ENCODE measurements at regions not wholly inside any gene's neighbourhood (a gene's known extent, or its start where the extent isn't known, plus 50 kb on each side); places are given as distances from the start of the nearest gene placed in this dataset.

DNA sequence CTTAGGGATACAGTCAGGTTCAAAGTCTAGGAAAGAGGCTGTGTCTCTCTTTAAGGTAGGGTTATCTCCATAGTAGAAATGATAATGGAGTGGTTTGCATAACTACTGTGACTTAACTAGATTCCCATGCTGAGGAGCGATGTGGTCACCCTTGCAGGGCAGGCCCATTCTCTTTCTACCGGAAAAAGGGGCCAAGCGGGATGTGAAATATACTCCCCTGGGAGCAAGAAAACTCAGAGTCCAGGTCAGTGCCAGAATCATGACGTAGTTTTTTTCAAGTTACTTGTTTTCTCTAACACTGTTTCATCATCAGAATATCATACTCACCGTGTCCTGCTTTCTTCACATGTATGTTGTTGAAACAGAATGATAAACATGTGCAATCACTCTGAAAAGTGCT is 649.0 kb upstream of the ANKRD30A start:
- Mint-ChIP-seq H3K9me3 (ENCODE audit: insufficient read depth) (no peaks in the 10 kb centered on the region), H3K27ac (no peak overlapping the region), H3K4me3 (no peak overlapping the region), H3K27me3 (no peaks in the 10 kb centered on the region), H3K4me1 (no peaks in the 10 kb centered on the region)
- ChIA-PET CTCF (no interaction called here), POLR2A (no interaction called here)
- Histone ChIP-seq H3K4me2 (replicated peaks; ENCODE audit: low read depth, low read length, poor library complexity, severe bottlenecking) (no peak overlapping the region), H3K27me3 (replicated peaks in 1 of 4; ENCODE audit: control extremely low read depth in 1 of 4, control insufficient read depth in 3 of 4, insufficient read depth in 4 of 4, low read length in 3 of 4) (no peaks in the 10 kb centered on the region), H3K9ac (ENCODE audit: low read length) (no peak overlapping the region), H3K9me3 (ENCODE audit: control extremely low read depth in 1 of 3, control insufficient read depth in 2 of 3, insufficient read depth in 1 of 3, low read length in 2 of 3) (no peaks in the 10 kb centered on the region), H3K4me3 (ENCODE audit: control extremely low read depth in 1 of 5, extremely low read depth in 1 of 5, insufficient read depth in 1 of 5, low read depth in 2 of 5, low read length in 4 of 5) (no peak overlapping the region), H4K20me1 (ENCODE audit: control insufficient read depth, insufficient read depth, low read length, poor library complexity, severe bottlenecking) (no peaks in the 10 kb centered on the region), H3K27ac (ENCODE audit: low read length in 2 of 2) (no peak overlapping the region), H2AFZ (ENCODE audit: insufficient read depth, low read depth, low read length, poor library complexity, severe bottlenecking) (no peak overlapping the region), H3K79me2 (ENCODE audit: control insufficient read depth, insufficient read depth, low read length) (no peaks in the 10 kb centered on the region), H3K36me3 (replicated peaks in 1 of 2; ENCODE audit: control extremely low read depth in 1 of 2, control insufficient read depth in 1 of 2, extremely low read depth in 1 of 2, insufficient read depth in 2 of 2, low read length in 1 of 2) (no peaks in the 10 kb centered on the region), H3K4me1 (ENCODE audit: control insufficient read depth in 2 of 2, insufficient read depth in 2 of 2, low read length in 2 of 2) (no peaks in the 10 kb centered on the region)
- no peak for DNase-seq
- TF ChIP-seq, protein P1, sequence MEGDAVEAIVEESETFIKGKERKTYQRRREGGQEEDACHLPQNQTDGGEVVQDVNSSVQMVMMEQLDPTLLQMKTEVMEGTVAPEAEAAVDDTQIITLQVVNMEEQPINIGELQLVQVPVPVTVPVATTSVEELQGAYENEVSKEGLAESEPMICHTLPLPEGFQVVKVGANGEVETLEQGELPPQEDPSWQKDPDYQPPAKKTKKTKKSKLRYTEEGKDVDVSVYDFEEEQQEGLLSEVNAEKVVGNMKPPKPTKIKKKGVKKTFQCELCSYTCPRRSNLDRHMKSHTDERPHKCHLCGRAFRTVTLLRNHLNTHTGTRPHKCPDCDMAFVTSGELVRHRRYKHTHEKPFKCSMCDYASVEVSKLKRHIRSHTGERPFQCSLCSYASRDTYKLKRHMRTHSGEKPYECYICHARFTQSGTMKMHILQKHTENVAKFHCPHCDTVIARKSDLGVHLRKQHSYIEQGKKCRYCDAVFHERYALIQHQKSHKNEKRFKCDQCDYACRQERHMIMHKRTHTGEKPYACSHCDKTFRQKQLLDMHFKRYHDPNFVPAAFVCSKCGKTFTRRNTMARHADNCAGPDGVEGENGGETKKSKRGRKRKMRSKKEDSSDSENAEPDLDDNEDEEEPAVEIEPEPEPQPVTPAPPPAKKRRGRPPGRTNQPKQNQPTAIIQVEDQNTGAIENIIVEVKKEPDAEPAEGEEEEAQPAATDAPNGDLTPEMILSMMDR (IDR thresholded peaks at IDR 0.05) = no peak
- TF ChIP-seq EZH2 (IDR thresholded peaks at IDR 0.05; ENCODE audit: borderline replicate concordance, insufficient read depth, low read depth, low read length, poor library complexity, severe bottlenecking) = no peak
- ATAC-seq (ENCODE audit: low read depth) = no peak
- WGBS (ENCODE audit: insufficient coverage) = 100% methylated on average over 1 of the region's 5 CpGs
- intact Hi-C loops (cut with micrococcal nuclease) = no loop called here

DNA sequence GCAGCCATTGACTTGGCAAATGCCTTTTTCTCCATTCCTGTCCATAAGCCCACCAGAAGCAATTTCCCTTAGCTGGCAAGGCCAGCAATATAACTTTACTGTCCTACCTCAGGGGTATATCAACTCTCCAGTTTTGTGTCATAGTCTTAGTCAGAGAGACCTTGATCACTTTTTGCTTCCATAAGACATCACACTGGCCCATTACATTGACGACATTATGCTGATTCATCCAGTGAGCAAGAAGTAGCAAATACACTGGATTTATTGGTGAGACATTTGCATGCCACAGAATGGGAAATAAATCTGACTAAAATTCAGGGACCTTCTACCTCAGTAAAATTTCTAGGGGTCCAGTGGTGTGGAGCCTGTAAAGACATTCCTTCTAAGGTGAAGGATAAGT is 649.7 kb upstream of the ANKRD30A start:
- CTCF ChIA-PET = no interaction called here
- H3K9ac ChIP-seq (ENCODE audit: low read length) = no peak overlapping the region
- no peaks in the 10 kb centered on the region for H3K9me3 ChIP-seq (ENCODE audit: control extremely low read depth in 1 of 3, control insufficient read depth in 2 of 3, insufficient read depth in 1 of 3, low read length in 2 of 3)
- no peaks in the 10 kb centered on the region for H3K4me1 Mint-ChIP-seq
- intact Hi-C loops (cut with micrococcal nuclease) = no loop called here
- H3K27ac ChIP-seq (ENCODE audit: low read length in 2 of 2) = no peak overlapping the region
- DNase-seq (no peak), ATAC-seq (ENCODE audit: low read depth) (no peak)
- H4K20me1 ChIP-seq (ENCODE audit: control insufficient read depth, insufficient read depth, low read length, poor library complexity, severe bottlenecking) = no peaks in the 10 kb centered on the region
- H3K9me3 Mint-ChIP-seq (ENCODE audit: insufficient read depth) = no peaks in the 10 kb centered on the region
- no peaks in the 10 kb centered on the region for H3K36me3 ChIP-seq (replicated peaks in 1 of 2; ENCODE audit: control extremely low read depth in 1 of 2, control insufficient read depth in 1 of 2, extremely low read depth in 1 of 2, insufficient read depth in 2 of 2, low read length in 1 of 2)
- no peak for TF ChIP-seq EZH2 (IDR thresholded peaks at IDR 0.05; ENCODE audit: borderline replicate concordance, insufficient read depth, low read depth, low read length, poor library complexity, severe bottlenecking)
- TF ChIP-seq, protein P1 (IDR thresholded peaks at IDR 0.05) = no peak
- no peak overlapping the region for H3K4me2 ChIP-seq (replicated peaks; ENCODE audit: low read depth, low read length, poor library complexity, severe bottlenecking)
- H3K4me3 ChIP-seq (ENCODE audit: control extremely low read depth in 1 of 5, extremely low read depth in 1 of 5, insufficient read depth in 1 of 5, low read depth in 2 of 5, low read length in 4 of 5) = no peak overlapping the region
- no peaks in the 10 kb centered on the region for H3K4me1 ChIP-seq (ENCODE audit: control insufficient read depth in 2 of 2, insufficient read depth in 2 of 2, low read length in 2 of 2)
- POLR2A ChIA-PET = no interaction called here
- no peaks in the 10 kb centered on the region for H3K27me3 Mint-ChIP-seq
- no peak overlapping the region for H3K27ac Mint-ChIP-seq
- no peak overlapping the region for H2AFZ ChIP-seq (ENCODE audit: insufficient read depth, low read depth, low read length, poor library complexity, severe bottlenecking)
- H3K4me3 Mint-ChIP-seq = no peak overlapping the region
- WGBS (ENCODE audit: insufficient coverage) = no CpG with 5 or more reads among the region's 1 CpG
- no peaks in the 10 kb centered on the region for H3K79me2 ChIP-seq (ENCODE audit: control insufficient read depth, insufficient read depth, low read length)
- no peaks in the 10 kb centered on the region for H3K27me3 ChIP-seq (replicated peaks in 1 of 4; ENCODE audit: control extremely low read depth in 1 of 4, control insufficient read depth in 3 of 4, insufficient read depth in 4 of 4, low read length in 3 of 4)

All from B cell (primary cell).